B cell (primary cell): ENCODE measurements at regions not wholly inside any gene's neighbourhood (a gene's known extent, or its start where the extent isn't known, plus 50 kb on each side); places are given as distances from the start of the nearest gene placed in this dataset.

Source experiments
- ATAC-seq: fragments of 200-7000 bp; cut with Tn5 transposase; one replicate; pipeline ENCODE4 v1.10.0; 2021; ENCODE audit warnings: low read depth, mild to moderate bottlenecking, moderate number of reproducible peaks, moderate library complexity
- CTCF ChIA-PET: fragments of 350-600 bp; sonication (Branson Sonifier 250); formaldehyde crosslinking; loops from one replicate; lab custom pipeline; 2021; ENCODE audit warnings: antibody characterized with exemption, inconsistent platforms; lab: Charles Lee
- POLR2A ChIA-PET: fragments of 350-600 bp; sonication (Branson Sonifier 250); formaldehyde crosslinking; loops from one replicate; lab custom pipeline; 2021; ENCODE audit warnings: antibody characterized with exemption; lab: Charles Lee
- DNase-seq: peaks from one replicate; pipeline ENCODE4 v3.0.0; 2013
- H2AFZ ChIP-seq: 2 replicates; pipeline ENCODE4 v1.6.1; 2012; ENCODE audit warnings: mild to moderate bottlenecking, low read depth, low read length; ENCODE audit not compliant: insufficient read depth, poor library complexity, severe bottlenecking
- H3K27ac ChIP-seq, 2 donors: 1 replicate in 1 of 2; 2 replicates in 1 of 2; pipeline ENCODE4 v1.5.1; 2012 to 2013; ENCODE audit warnings: low read length in 2 of 2, mild to moderate bottlenecking in 2 of 2, moderate library complexity in 1 of 2
- H3K27me3 ChIP-seq, 4 experiments: fragments of 200-600 bp in 1 of 4; sonication (generic) in 1 of 4; replicated peaks in 1 of 4; 1 replicate in 2 of 4; 2 replicates in 2 of 4; pipeline versions ENCODE4 v1.6.1 to v1.7.0; 2013 to 2016; ENCODE audit warnings: low read length in 3 of 4, mild to moderate bottlenecking in 2 of 4, mixed read lengths in 1 of 4, moderate library complexity in 1 of 4; ENCODE audit not compliant: insufficient read depth in 4 of 4, control insufficient read depth in 3 of 4; ENCODE audit errors: control extremely low read depth in 1 of 4
- H3K36me3 ChIP-seq, 2 experiments: replicated peaks in 1 of 2; 1 replicate in 1 of 2; 2 replicates in 1 of 2; pipeline versions ENCODE4 v1.6.1 to v1.7.1; 2013; ENCODE audit warnings: low read length in 1 of 2; ENCODE audit not compliant: insufficient read depth in 2 of 2, control insufficient read depth in 1 of 2; ENCODE audit errors: control extremely low read depth in 1 of 2, extremely low read depth in 1 of 2
- H3K4me1 ChIP-seq, 2 donors: fragments of 200-600 bp in 1 of 2; sonication (generic) in 1 of 2; 1 replicate in 1 of 2; 2 replicates in 1 of 2; pipeline versions ENCODE4 v1.5.1 to v1.6.1; 2013 to 2017; ENCODE audit warnings: low read length in 2 of 2; ENCODE audit not compliant: control insufficient read depth in 2 of 2, insufficient read depth in 2 of 2
- H3K4me2 ChIP-seq: replicated peaks from 2 replicates; pipeline ENCODE3; 2012; ENCODE audit warnings: mild to moderate bottlenecking, low read depth, low read length; ENCODE audit not compliant: poor library complexity, severe bottlenecking
- H3K4me3 ChIP-seq, 5 experiments: fragments of 200-600 bp in 1 of 5; sonication (generic) in 1 of 5; 1 replicate in 3 of 5; 2 replicates in 2 of 5; pipeline versions ENCODE4 v1.5.1 to v1.7.0; 2011 to 2016; ENCODE audit warnings: low read length in 4 of 5, mild to moderate bottlenecking in 4 of 5, low read depth in 2 of 5, control low read depth in 1 of 5, moderate library complexity in 1 of 5; ENCODE audit not compliant: insufficient read depth in 1 of 5; ENCODE audit errors: control extremely low read depth in 1 of 5, extremely low read depth in 1 of 5
- H3K79me2 ChIP-seq: fragments of 200-600 bp; sonication (generic); one replicate; pipeline ENCODE4 v1.6.0; 2016; ENCODE audit warnings: low read length; ENCODE audit not compliant: control insufficient read depth, insufficient read depth
- H3K9ac ChIP-seq: fragments of 200-600 bp; sonication (generic); 2 replicates; pipeline ENCODE4 v1.6.1; 2017; ENCODE audit warnings: mild to moderate bottlenecking, low read length, moderate library complexity
- H3K9me3 ChIP-seq, 3 donors: one replicate each; pipeline versions ENCODE4 v1.6.1 to v1.7.1; 2013; ENCODE audit warnings: low read length in 2 of 3; ENCODE audit not compliant: control insufficient read depth in 2 of 3, insufficient read depth in 1 of 3; ENCODE audit errors: control extremely low read depth in 1 of 3
- H4K20me1 ChIP-seq: 2 replicates; pipeline ENCODE4 v1.6.0; 2012; ENCODE audit warnings: mild to moderate bottlenecking, low read length; ENCODE audit not compliant: insufficient read depth, control insufficient read depth, poor library complexity, severe bottlenecking
- H3K27ac Mint-ChIP-seq: one replicate; pipeline ENCODE4 v1.8.0; 2021; ENCODE audit warnings: mixed read lengths
- H3K27me3 Mint-ChIP-seq: one replicate; pipeline ENCODE4 v1.8.0; 2021; ENCODE audit warnings: mixed read lengths
- H3K4me1 Mint-ChIP-seq: one replicate; pipeline ENCODE4 v1.8.0; 2021; ENCODE audit warnings: mixed read lengths
- H3K4me3 Mint-ChIP-seq: one replicate; pipeline ENCODE4 v1.8.0; 2021; ENCODE audit warnings: mixed read lengths
- H3K9me3 Mint-ChIP-seq: one replicate; pipeline ENCODE4 v1.8.0; 2022; ENCODE audit warnings: mixed read lengths; ENCODE audit not compliant: insufficient read depth
- CTCF ChIP-seq: fragments of 200-600 bp; IDR thresholded peaks from one replicate; pipeline ENCODE4 v1.8.0; 2022; ENCODE audit warnings: antibody characterized with exemption, mild to moderate bottlenecking
- EZH2 ChIP-seq: IDR thresholded peaks from 2 replicates; pipeline ENCODE4 v1.6.1; 2012; ENCODE audit warnings: borderline replicate concordance, low read depth, mild to moderate bottlenecking, moderate library complexity, low read length; ENCODE audit not compliant: insufficient read depth, poor library complexity, severe bottlenecking
- WGBS: methylation state at CpG from one replicate; pipeline ENCODE4 v1.1.5; 2013; ENCODE audit warnings: missing lambda C conversion rate; ENCODE audit not compliant: insufficient coverage; 5-methylcytosine and 5-hydroxymethylcytosine counted together
- intact Hi-C: fragments of 100-400 bp; cut with micrococcal nuclease; formaldehyde crosslinking; loops from one replicate; pipeline ENCODE4 v1.10.0; 2022

- ATAC-seq, result no peak
- no peaks in the 10 kb centered on the region for H3K4me1 ChIP-seq
- H3K4me2 ChIP-seq, result no peak overlapping the region
- ChIA-PET CTCF (no interaction called here), POLR2A (no interaction called here)
- no peak overlapping the region for H3K27ac Mint-ChIP-seq
- no peak overlapping the region for H3K9ac ChIP-seq
- H3K4me1 Mint-ChIP-seq, result no peaks in the 10 kb centered on the region
- no peaks in the 10 kb centered on the region for H3K9me3 ChIP-seq
- H3K79me2 ChIP-seq, result no peaks in the 10 kb centered on the region
- H4K20me1 ChIP-seq, result no peaks in the 10 kb centered on the region
- no peak overlapping the region for H3K27ac ChIP-seq
- intact Hi-C loops, result no loop called here
- H3K4me3 ChIP-seq, result no peak overlapping the region
- no peak for TF ChIP-seq CTCF
- no peak for TF ChIP-seq EZH2
- H2AFZ ChIP-seq, result no peak overlapping the region
- 92% methylated on average over 2 of the region's 2 CpGs for WGBS
- no peak for DNase-seq
- no peak overlapping the region for H3K4me3 Mint-ChIP-seq
- H3K27me3 ChIP-seq, result no peaks in the 10 kb centered on the region
- peaks cover 3% of the 10 kb centered on the region for H3K9me3 Mint-ChIP-seq
- no peaks in the 10 kb centered on the region for H3K27me3 Mint-ChIP-seq
- H3K36me3 ChIP-seq, result no peaks in the 10 kb centered on the region
These were observed 214.7 kb downstream of the POSTN start for GRCh38 chr13:37383856-37384370.

GRCh38 chr13:37383046-37383445 lies 215.5 kb downstream of the POSTN start:
- CTCF ChIA-PET, result no interaction called here
- no peaks in the 10 kb centered on the region for H3K36me3 ChIP-seq
- Mint-ChIP-seq H3K27me3 (no peaks in the 10 kb centered on the region), H3K9me3 (peaks cover 3% of the 10 kb centered on the region), H3K4me3 (no peak overlapping the region), H3K27ac (no peak overlapping the region), H3K4me1 (no peaks in the 10 kb centered on the region)
- no peaks in the 10 kb centered on the region for H3K9me3 ChIP-seq
- ATAC-seq, result no peak
- H3K27me3 ChIP-seq, result no peaks in the 10 kb centered on the region
- no peaks in the 10 kb centered on the region for H4K20me1 ChIP-seq
- no peak overlapping the region for H3K4me2 ChIP-seq
- no peaks in the 10 kb centered on the region for H3K79me2 ChIP-seq
- no peaks in the 10 kb centered on the region for H3K4me1 ChIP-seq
- DNase-seq, result no peak
- intact Hi-C loops, result no loop called here
- no peak overlapping the region for H3K27ac ChIP-seq
- H2AFZ ChIP-seq, result no peak overlapping the region
- no peak overlapping the region for H3K9ac ChIP-seq
- WGBS, result no CpG with 5 or more reads among the region's 2 CpGs
- no peak overlapping the region for H3K4me3 ChIP-seq
- TF ChIP-seq CTCF, result no peak
- TF ChIP-seq EZH2, result no peak
- POLR2A ChIA-PET, result no interaction called here
